ENCODE measurements at regions not wholly inside any gene's neighbourhood (a gene's known extent, or its start where the extent isn't known, plus 50 kb on each side); places are given as distances from the start of the nearest gene placed in this dataset.

DNA sequence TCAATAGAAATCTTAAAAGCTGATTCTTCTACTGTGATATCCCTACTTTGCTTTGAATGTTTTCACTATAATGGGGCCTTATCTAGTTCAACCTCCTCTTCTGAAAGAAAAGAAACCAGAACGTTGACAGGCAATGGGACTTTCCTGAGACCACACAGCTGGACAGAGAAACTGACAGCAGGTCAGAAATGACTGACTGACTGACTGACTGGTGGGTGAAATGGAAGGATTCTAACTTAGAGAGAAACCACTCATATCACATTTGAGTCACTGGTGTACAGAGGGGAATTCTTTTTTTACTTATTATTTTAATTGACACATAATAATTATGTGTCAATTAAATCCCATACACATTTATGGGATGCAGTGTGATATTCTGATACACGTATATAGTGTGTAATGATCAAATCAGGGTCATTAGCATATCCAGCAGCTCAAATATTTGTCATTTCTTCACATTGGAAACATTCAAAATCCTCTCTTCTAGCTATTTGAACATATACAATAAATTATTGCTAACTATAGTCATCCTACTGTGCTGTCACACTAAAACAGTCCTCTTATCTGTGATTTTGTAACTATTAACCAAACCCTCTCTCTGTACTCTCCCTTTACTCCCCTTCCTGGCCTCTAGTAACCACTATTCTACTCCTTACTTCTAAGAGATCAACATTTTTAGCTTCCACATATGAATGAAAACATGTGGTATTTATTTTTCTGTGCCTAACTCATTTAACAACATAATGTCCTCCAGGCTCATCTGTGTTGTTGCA lies 64.8 kb upstream of the NRSN1 start:
- H3K9ac ChIP-seq (ENCODE audit: extremely low read depth, insufficient read length, low read length) = no peak overlapping the region
- DNase-seq = no peak
- no peak overlapping the region for H3K14ac ChIP-seq (ENCODE audit: insufficient read depth, low read length)
- H3K79me2 ChIP-seq (ENCODE audit: insufficient read depth, low read length) = no peaks in the 10 kb centered on the region
- H4K20me1 ChIP-seq (ENCODE audit: control insufficient read depth, insufficient read depth, insufficient read length) = no peaks in the 10 kb centered on the region
- no peaks in the 10 kb centered on the region for H3K23me2 ChIP-seq (ENCODE audit: insufficient read length, low read depth, low read length, poor library complexity, severe bottlenecking)
- H4K5ac ChIP-seq (ENCODE audit: insufficient read length, low read depth, low read length) = no peak overlapping the region
- no peak overlapping the region for H3K56ac ChIP-seq (ENCODE audit: insufficient read length, low read depth, low read length)
- no peak overlapping the region for H2BK120ac ChIP-seq (ENCODE audit: low read depth, low read length, poor library complexity, severe bottlenecking)
- H3K79me1 ChIP-seq (ENCODE audit: insufficient read depth, low read depth, low read length, poor library complexity, severe bottlenecking) = no peaks in the 10 kb centered on the region
- no peak overlapping the region for H2AK5ac ChIP-seq (ENCODE audit: insufficient read length, low read length)
- H2BK12ac ChIP-seq (ENCODE audit: insufficient read length, low read depth, low read length) = no peak overlapping the region
- H3K4ac ChIP-seq (ENCODE audit: low read depth, low read length) = no peak overlapping the region
- no peak overlapping the region for H3T11ph ChIP-seq (ENCODE audit: low read length)
- H4K8ac ChIP-seq (replicated peaks; ENCODE audit: insufficient read length, low read depth, low read length) = no peak overlapping the region
- no peaks in the 10 kb centered on the region for H3K27me3 ChIP-seq (ENCODE audit: insufficient read depth, low read length)
- WGBS (ENCODE audit: extremely low coverage, insufficient read length, low lambda C conversion rate) = no CpG with 5 or more reads among the region's 2 CpGs
- no peak overlapping the region for H4K91ac ChIP-seq (ENCODE audit: insufficient read length, low read depth, low read length)
- H3K4me1 ChIP-seq (ENCODE audit: insufficient read depth, low read length) = no peaks in the 10 kb centered on the region
- no peak overlapping the region for H3K27ac ChIP-seq (ENCODE audit: insufficient read length, low read depth, low read length)
- no peak overlapping the region for H3K4me3 Mint-ChIP-seq
- H3K23ac ChIP-seq (ENCODE audit: insufficient read length, low read depth, low read length) = no peak overlapping the region
- H3K27ac Mint-ChIP-seq = no peak overlapping the region
- H2BK5ac ChIP-seq (ENCODE audit: insufficient read length, low read length) = no peak overlapping the region
- H3K4me2 ChIP-seq (ENCODE audit: insufficient read depth, insufficient read length, low read length) = no peak overlapping the region
- TF ChIP-seq CTCF (conservative IDR thresholded peaks at IDR 0.05) = no peak
- no peak overlapping the region for H2BK20ac ChIP-seq (ENCODE audit: low read depth, low read length, poor library complexity, severe bottlenecking)
- no peaks in the 10 kb centered on the region; a peak in 1 of 5 replicates for H3K9me3 Mint-ChIP-seq
- H3K4me1 Mint-ChIP-seq = 0 out of 4 replicates have a peak, but pooled peaks cover 0 to 1% of the 10 kb centered on the region in 2 experiments
- no peaks in the 10 kb centered on the region for H3K36me3 Mint-ChIP-seq (ENCODE audit: insufficient read depth in 1 of 3, low read depth in 3 of 3)
- no peaks in the 10 kb centered on the region for H3K9me3 ChIP-seq (ENCODE audit: control insufficient read depth, low read depth, low read length)
- H3K18ac ChIP-seq (ENCODE audit: insufficient read length, low read depth, low read length) = no peak overlapping the region
- no peak overlapping the region for H2BK15ac ChIP-seq (ENCODE audit: low read depth, low read length)
- H3K27me3 Mint-ChIP-seq (ENCODE audit: low read depth) = no peaks in the 10 kb centered on the region; the same call in 1 of the 2 replicates
- no peak overlapping the region for H2AFZ ChIP-seq (ENCODE audit: low read length)
